ENCODE measurements at regions not wholly inside any gene's neighbourhood (a gene's known extent, or its start where the extent isn't known, plus 50 kb on each side); places are given as distances from the start of the nearest gene placed in this dataset.

GRCh38 chr5:108649106-108649505 lies 98.6 kb upstream of the FER start:
- no peak for DNase-seq

GRCh38 chr5:108642170-108642906 lies 105.4 kb upstream of the FER start:
- peak; percentile 43 to 78 for DNase-seq

GRCh38 chr5:108641596-108641995 lies 106.1 kb upstream of the FER start:
- DNase-seq: no peak

GRCh38 chr5:108639366-108639765 lies 108.3 kb upstream of the FER start:
- no peak for DNase-seq

GRCh38 chr5:108638021-108638420 lies 109.7 kb upstream of the FER start:
- DNase-seq: no peak

GRCh38 chr5:108637134-108637533 lies 110.6 kb upstream of the FER start:
- no peak for DNase-seq

- no peak for DNase-seq
These were observed 111.4 kb upstream of the FER start for GRCh38 chr5:108636135-108636853.

- DNase-seq: no peak
These were observed 112.9 kb upstream of the FER start for GRCh38 chr5:108634617-108635288.

GRCh38 chr5:108634010-108634616 lies 113.6 kb upstream of the FER start:
- DNase-seq: no peak

GRCh38 chr5:108629779-108630528 lies 117.7 kb upstream of the FER start:
- DNase-seq: no peak

GRCh38 chr5:108625654-108626053 lies 122.0 kb upstream of the FER start:
- no peak for DNase-seq

- DNase-seq: no peak
These were observed 123.9 kb upstream of the FER start for GRCh38 chr5:108623826-108624225.

- DNase-seq: no peak
These were observed 127.2 kb upstream of the FER start for GRCh38 chr5:108620516-108620915.

- no peak for DNase-seq
These were observed 127.9 kb upstream of the FER start for GRCh38 chr5:108619815-108620214.

GRCh38 chr5:108617467-108618435 lies 129.9 kb upstream of the FER start:
- no peak for DNase-seq

GRCh38 chr5:108615216-108615615 lies 132.5 kb upstream of the FER start:
- no peak for DNase-seq

- DNase-seq: no peak
These were observed 140.3 kb upstream of the FER start for GRCh38 chr5:108607421-108607820.

- no peak for DNase-seq
These were observed 141.5 kb upstream of the FER start for GRCh38 chr5:108606185-108606584.

GRCh38 chr5:108602830-108603229 lies 144.9 kb upstream of the FER start:
- no peak for DNase-seq

GRCh38 chr5:108590799-108591198 lies 156.9 kb upstream of the FER start:
- DNase-seq: no peak

GRCh38 chr5:108588323-108588722 lies 159.4 kb upstream of the FER start:
- DNase-seq: no peak

- no peak for DNase-seq
These were observed 159.9 kb upstream of the FER start for GRCh38 chr5:108587821-108588220.
